OCI-LY7 (cell line): ENCODE measurements at regions not wholly inside any gene's neighbourhood (a gene's known extent, or its start where the extent isn't known, plus 50 kb on each side); places are given as distances from the start of the nearest gene placed in this dataset.

Experiments
- BruUV-seq: library from RNA; stranded (reverse); fragments of 400-500 nt; replicated peaks from 2 replicates; lab custom pipeline; 2021; lab: Mats Ljungman, UMichigan
- CTCF ChIA-PET: fragments of 300-600 bp; sonication (Branson Sonifier 250); formaldehyde crosslinking; loops from one replicate; lab custom pipeline; 2022; ENCODE audit warnings: antibody characterized with exemption; ENCODE audit not compliant: unreplicated experiment; lab: Charles Lee
- POLR2A ChIA-PET: fragments of 300-600 bp; sonication (Branson Sonifier 250); formaldehyde crosslinking; loops from one replicate; lab custom pipeline; 2022; ENCODE audit warnings: antibody characterized with exemption; lab: Charles Lee
- DNase-seq: peaks from one replicate; pipeline ENCODE4 v3.0.0-alpha.2; 2015; ENCODE audit warnings: low spot score
- H2AFZ ChIP-seq: fragments of 200-600 bp; sonication (generic), shearing (Covaris generic); 2 replicates; pipeline ENCODE4 v1.6.1; 2014; ENCODE audit warnings: mild to moderate bottlenecking, antibody characterized with exemption, low read length, moderate library complexity
- H3K27ac ChIP-seq: fragments of 200-600 bp; sonication (generic); 2 replicates; pipeline ENCODE4 v1.5.1; 2014; ENCODE audit warnings: mixed run types, low read depth, mild to moderate bottlenecking, moderate library complexity, low read length, inconsistent platforms; ENCODE audit not compliant: poor library complexity, severe bottlenecking
- H3K36me3 ChIP-seq: fragments of 200-600 bp; sonication (generic); 2 replicates; pipeline ENCODE4 v1.6.1; 2014; ENCODE audit warnings: mild to moderate bottlenecking, antibody characterized with exemption, low read length, moderate library complexity, mixed read lengths; ENCODE audit not compliant: insufficient read depth
- H3K4me1 ChIP-seq: fragments of 200-600 bp; sonication (generic); 2 replicates; pipeline ENCODE4 v1.5.1; 2014; ENCODE audit warnings: mild to moderate bottlenecking, low read length; ENCODE audit not compliant: insufficient read depth, poor library complexity, severe bottlenecking
- H3K4me2 ChIP-seq: fragments of 200-600 bp; sonication (generic); 2 replicates; pipeline ENCODE4 v1.6.1; 2014; ENCODE audit warnings: mild to moderate bottlenecking, low read length
- H3K4me3 ChIP-seq: fragments of 200-600 bp; sonication (generic); 2 replicates; pipeline ENCODE4 v1.5.1; 2014; ENCODE audit warnings: mild to moderate bottlenecking, low read depth, low read length; ENCODE audit not compliant: poor library complexity, severe bottlenecking
- H3K79me2 ChIP-seq: fragments of 200-600 bp; sonication (generic); 2 replicates; pipeline ENCODE4 v1.6.1; 2016; ENCODE audit warnings: low read depth, mild to moderate bottlenecking, low read length, moderate library complexity, mixed read lengths; ENCODE audit not compliant: insufficient read depth
- H3K9me2 ChIP-seq: fragments of 200-600 bp; sonication (generic); 2 replicates; pipeline ENCODE4 v1.6.1; 2016; ENCODE audit warnings: mild to moderate bottlenecking, low read length, mixed read lengths; ENCODE audit not compliant: insufficient read depth
- H3K9me3 ChIP-seq: fragments of 200-600 bp; sonication (generic); 2 replicates; pipeline ENCODE4 v1.6.1; 2014; ENCODE audit warnings: mild to moderate bottlenecking, mixed run types, low read length, mixed read lengths
- H4K20me1 ChIP-seq: fragments of 200-600 bp; sonication (generic); 2 replicates; pipeline ENCODE4 v1.6.1; 2014; ENCODE audit warnings: mild to moderate bottlenecking, antibody characterized with exemption, low read length, moderate library complexity, mixed read lengths; ENCODE audit not compliant: insufficient read depth
- EZH2phosphoT487 ChIP-seq: fragments of 200-600 bp; sonication (generic); IDR thresholded peaks from 2 replicates; pipeline ENCODE4 v1.6.1; 2018; ENCODE audit warnings: low read depth, borderline replicate concordance, mild to moderate bottlenecking, mixed run types, antibody characterized with exemption, low read length, moderate library complexity, mixed read lengths
- intact Hi-C: fragments of 100-400 bp; cut with micrococcal nuclease; formaldehyde crosslinking; loops from one replicate; pipeline ENCODE4 v1.10.0; 2022; ENCODE audit not compliant: unreplicated experiment
- TF ChIP-seq, protein P1 (sequence below): fragments of 200-600 bp; sonication (generic); conservative IDR thresholded peaks from 2 replicates; pipeline ENCODE4 v1.5.1; 2014; ENCODE audit warnings: mild to moderate bottlenecking, antibody characterized with exemption, low read length, moderate library complexity, mixed read lengths

DNA sequence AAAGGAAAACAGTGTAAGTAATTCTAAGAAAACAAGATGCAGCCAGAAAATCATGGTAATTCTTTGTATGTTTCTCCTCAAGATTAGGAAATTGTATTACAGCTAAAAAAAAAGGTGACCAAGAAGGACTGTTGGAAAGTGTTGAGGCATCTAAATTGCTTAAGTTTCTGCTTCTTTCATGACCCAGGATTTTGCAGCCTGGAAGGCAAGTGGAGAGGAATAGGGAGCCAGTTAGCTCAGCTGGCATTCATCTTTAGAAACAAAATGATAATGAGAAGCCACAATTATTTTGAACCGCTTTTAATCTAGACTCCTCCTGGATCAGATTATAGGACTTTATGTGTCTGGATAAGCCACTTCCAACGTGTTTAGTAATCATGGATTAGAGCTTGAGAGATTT, 56.8 kb upstream of the TMEM229A start:
- intact Hi-C loops = no loop called here
- Histone ChIP-seq H3K9me3 (no peaks in the 10 kb centered on the region), H3K27ac (no peak overlapping the region), H3K4me2 (no peak overlapping the region), H2AFZ (no peak overlapping the region), H3K36me3 (no peaks in the 10 kb centered on the region), H3K9me2 (no peaks in the 10 kb centered on the region), H3K4me1 (no peaks in the 10 kb centered on the region), H3K79me2 (no peaks in the 10 kb centered on the region), H4K20me1 (no peaks in the 10 kb centered on the region), H3K4me3 (no peak overlapping the region)
- ChIA-PET CTCF (no interaction called here), POLR2A (interaction anchor here (0.6 kb wide), 1 partner anchor 14 kb away, joined by 3 read pairs; no protein-coding TSS in a partner anchor)
- TF ChIP-seq, protein P1, sequence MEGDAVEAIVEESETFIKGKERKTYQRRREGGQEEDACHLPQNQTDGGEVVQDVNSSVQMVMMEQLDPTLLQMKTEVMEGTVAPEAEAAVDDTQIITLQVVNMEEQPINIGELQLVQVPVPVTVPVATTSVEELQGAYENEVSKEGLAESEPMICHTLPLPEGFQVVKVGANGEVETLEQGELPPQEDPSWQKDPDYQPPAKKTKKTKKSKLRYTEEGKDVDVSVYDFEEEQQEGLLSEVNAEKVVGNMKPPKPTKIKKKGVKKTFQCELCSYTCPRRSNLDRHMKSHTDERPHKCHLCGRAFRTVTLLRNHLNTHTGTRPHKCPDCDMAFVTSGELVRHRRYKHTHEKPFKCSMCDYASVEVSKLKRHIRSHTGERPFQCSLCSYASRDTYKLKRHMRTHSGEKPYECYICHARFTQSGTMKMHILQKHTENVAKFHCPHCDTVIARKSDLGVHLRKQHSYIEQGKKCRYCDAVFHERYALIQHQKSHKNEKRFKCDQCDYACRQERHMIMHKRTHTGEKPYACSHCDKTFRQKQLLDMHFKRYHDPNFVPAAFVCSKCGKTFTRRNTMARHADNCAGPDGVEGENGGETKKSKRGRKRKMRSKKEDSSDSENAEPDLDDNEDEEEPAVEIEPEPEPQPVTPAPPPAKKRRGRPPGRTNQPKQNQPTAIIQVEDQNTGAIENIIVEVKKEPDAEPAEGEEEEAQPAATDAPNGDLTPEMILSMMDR = no peak
- no peak for TF ChIP-seq EZH2phosphoT487
- no peak for DNase-seq
- BruUV-seq = no TSS peak

DNA sequence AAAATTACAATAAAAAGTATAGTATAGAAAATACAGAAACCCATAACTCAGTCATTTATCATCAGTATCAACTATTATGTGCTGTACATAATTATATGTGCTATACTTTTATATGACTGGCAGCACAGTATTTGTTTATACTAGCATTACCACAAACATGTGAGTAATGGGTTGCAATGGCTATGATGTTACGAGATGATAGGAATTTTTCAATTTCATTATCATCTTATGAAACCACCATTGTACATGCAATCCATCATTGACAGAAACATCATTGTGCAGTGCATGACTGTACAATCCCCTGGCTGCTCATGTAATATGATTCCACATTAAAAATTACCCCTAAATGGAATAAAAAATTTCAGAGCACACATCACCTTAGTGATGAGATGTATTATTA, 55.7 kb upstream of the TMEM229A start:
- Histone ChIP-seq H3K4me2 (no peak overlapping the region), H3K79me2 (no peaks in the 10 kb centered on the region), H3K27ac (no peak overlapping the region), H4K20me1 (no peaks in the 10 kb centered on the region), H2AFZ (no peak overlapping the region), H3K9me3 (no peaks in the 10 kb centered on the region), H3K9me2 (no peaks in the 10 kb centered on the region), H3K4me1 (no peaks in the 10 kb centered on the region), H3K4me3 (no peak overlapping the region), H3K36me3 (no peaks in the 10 kb centered on the region)
- no peak for TF ChIP-seq EZH2phosphoT487
- TF ChIP-seq, protein P1 = no peak
- no TSS peak for BruUV-seq
- DNase-seq = no peak
- intact Hi-C loops = no loop called here
- ChIA-PET CTCF (no interaction called here), POLR2A (no interaction called here)

DNA sequence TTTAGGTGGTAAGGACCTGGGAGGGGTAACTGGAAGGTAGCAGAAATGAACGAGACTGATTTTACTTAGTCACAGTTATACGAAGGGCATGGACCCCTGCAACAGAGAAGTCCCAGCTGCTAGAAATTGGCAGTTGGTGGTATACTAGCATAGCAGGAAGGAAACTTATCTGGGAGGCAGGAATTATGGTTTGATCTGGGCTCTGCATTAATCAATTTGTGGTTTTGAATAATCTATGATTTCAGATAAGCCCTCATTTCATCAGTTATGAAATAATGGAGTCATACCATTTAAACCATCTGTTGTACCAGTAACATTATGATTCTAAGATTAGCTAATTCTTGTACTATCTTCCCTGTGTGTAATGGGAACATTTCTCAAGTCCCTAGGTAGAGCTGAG, 54.0 kb upstream of the TMEM229A start:
- Histone ChIP-seq H3K27ac (no peak overlapping the region), H3K79me2 (no peaks in the 10 kb centered on the region), H2AFZ (no peak overlapping the region), H3K4me1 (no peaks in the 10 kb centered on the region), H3K4me3 (no peak overlapping the region), H3K4me2 (no peak overlapping the region), H3K36me3 (no peaks in the 10 kb centered on the region), H3K9me3 (no peaks in the 10 kb centered on the region), H3K9me2 (no peaks in the 10 kb centered on the region), H4K20me1 (no peaks in the 10 kb centered on the region)
- TF ChIP-seq EZH2phosphoT487 = no peak
- TF ChIP-seq, protein P1 = no peak
- no peak for DNase-seq
- intact Hi-C loops = no loop called here
- ChIA-PET POLR2A (interaction anchor here (0.7 kb wide), 1 partner anchor 93 kb away, joined by 3 read pairs; no protein-coding TSS in a partner anchor), CTCF (no interaction called here)
- no TSS peak for BruUV-seq
